Mesodermal cell (in vitro differentiated cells): ENCODE measurements at regions not wholly inside any gene's neighbourhood (a gene's known extent, or its start where the extent isn't known, plus 50 kb on each side); places are given as distances from the start of the nearest gene placed in this dataset.

Source experiments
- H3K27ac ChIP-seq: 2 replicates; pipeline ENCODE4 v1.7.0; 2013; ENCODE audit warnings: mild to moderate bottlenecking, low read depth, low read length, moderate library complexity; ENCODE audit not compliant: severe bottlenecking
- H3K36me3 ChIP-seq: 2 replicates; pipeline ENCODE4 v1.7.1; 2013; ENCODE audit warnings: mild to moderate bottlenecking, low read length, moderate library complexity; ENCODE audit not compliant: control insufficient read depth, insufficient read depth
- H3K4me1 ChIP-seq: one replicate; pipeline ENCODE4 v1.7.1; 2013; ENCODE audit warnings: mild to moderate bottlenecking, low read length; ENCODE audit not compliant: insufficient read depth, control insufficient read depth, poor library complexity, severe bottlenecking
- H3K4me3 ChIP-seq: 2 replicates; pipeline ENCODE4 v1.7.0; 2013; ENCODE audit warnings: low read length, control low read depth, mild to moderate bottlenecking; ENCODE audit not compliant: insufficient read depth, poor library complexity, severe bottlenecking; ENCODE audit errors: extremely low read depth
- H3K9me3 ChIP-seq: 2 replicates; pipeline ENCODE4 v1.7.1; 2013; ENCODE audit warnings: mild to moderate bottlenecking, low read length, moderate library complexity; ENCODE audit not compliant: control insufficient read depth
- WGBS, 2 experiments: methylation state at CpG; one replicate each; pipeline ENCODE4 v1.1.5; 2013; ENCODE audit warnings: missing lambda C conversion rate in 2 of 2; ENCODE audit not compliant: insufficient coverage in 2 of 2; 5-methylcytosine and 5-hydroxymethylcytosine counted together

DNA sequence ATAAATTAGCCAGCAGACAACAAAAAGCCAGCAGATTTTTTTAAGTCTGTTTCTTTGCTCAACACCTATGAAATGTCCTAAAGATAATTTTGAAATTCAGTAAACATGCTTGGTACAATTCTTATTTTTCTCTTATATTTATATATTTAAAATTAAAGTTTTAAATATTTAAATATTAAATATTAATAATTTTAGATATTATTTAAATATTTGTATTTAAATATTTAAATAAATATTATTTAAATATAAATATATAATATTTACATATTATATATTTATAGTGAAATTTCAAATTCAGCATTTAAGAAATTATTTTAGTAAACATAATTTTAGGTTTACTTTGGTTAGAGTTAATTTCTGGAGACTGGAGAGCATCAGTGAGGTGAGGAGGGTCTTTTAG, 1554.2 kb downstream of the NCAM2 start:
- no peaks in the 10 kb centered on the region for H3K9me3 ChIP-seq
- no peaks in the 10 kb centered on the region for H3K4me1 ChIP-seq
- H3K27ac ChIP-seq = no peak overlapping the region
- no peak overlapping the region for H3K4me3 ChIP-seq
- H3K36me3 ChIP-seq = no peaks in the 10 kb centered on the region

DNA sequence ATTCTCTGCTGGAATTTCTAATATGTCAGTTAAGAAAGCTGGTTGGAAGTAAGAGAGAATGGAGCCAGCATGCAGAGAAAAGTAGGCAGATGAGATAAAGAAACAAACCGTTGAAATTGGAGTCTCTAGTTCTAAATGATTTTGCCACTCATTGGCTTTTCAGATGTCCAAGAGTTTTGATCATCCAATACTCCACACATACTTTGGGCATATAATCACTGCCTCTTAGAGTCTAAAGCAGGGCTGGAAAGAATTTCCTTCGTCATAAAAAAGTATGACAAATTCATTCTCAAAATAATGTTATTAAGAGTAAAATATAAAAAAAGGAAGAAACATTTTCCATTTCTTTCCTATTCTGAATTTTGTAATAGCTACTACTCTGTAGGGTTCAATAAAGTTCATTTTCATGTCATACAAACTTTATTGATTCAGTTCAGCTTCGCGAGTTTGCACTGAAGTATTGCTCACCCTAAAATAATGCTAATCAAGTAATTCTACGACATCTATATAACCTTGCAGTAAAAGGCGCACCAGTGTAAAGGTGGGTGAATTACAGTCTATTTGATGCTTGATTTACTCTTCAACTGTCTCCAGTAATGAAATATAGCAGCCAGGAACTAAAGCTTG, 1556.6 kb downstream of the NCAM2 start:
- Histone ChIP-seq H3K27ac (no peak overlapping the region), H3K4me1 (no peaks in the 10 kb centered on the region), H3K9me3 (no peaks in the 10 kb centered on the region), H3K4me3 (no peak overlapping the region), H3K36me3 (no peaks in the 10 kb centered on the region)
- 67% methylated on average over 1 of the region's 6 CpGs; no CpG with 5 or more reads in 1 of the 2 experiments for WGBS, 2 experiments

DNA sequence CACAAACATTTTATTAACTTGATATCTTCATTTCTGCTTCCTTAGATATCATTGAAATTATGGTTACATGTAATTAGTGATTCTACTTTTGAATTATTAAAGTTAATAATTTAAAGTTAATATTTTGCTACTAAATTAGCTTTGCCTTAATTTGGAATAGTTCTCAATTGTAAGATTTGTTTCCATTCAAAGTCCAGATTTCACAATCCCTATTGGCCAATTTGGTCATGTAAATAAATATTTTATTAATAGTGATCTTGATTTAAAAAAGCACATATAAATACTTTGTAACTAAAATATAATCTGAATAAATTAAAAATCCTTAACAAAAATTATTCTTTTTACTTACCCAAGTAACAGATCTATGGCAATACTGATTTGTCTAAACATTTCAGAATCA, 1558.6 kb downstream of the NCAM2 start:
- Histone ChIP-seq H3K4me3 (no peak overlapping the region), H3K27ac (no peak overlapping the region), H3K4me1 (no peaks in the 10 kb centered on the region), H3K36me3 (no peaks in the 10 kb centered on the region), H3K9me3 (no peaks in the 10 kb centered on the region)

DNA sequence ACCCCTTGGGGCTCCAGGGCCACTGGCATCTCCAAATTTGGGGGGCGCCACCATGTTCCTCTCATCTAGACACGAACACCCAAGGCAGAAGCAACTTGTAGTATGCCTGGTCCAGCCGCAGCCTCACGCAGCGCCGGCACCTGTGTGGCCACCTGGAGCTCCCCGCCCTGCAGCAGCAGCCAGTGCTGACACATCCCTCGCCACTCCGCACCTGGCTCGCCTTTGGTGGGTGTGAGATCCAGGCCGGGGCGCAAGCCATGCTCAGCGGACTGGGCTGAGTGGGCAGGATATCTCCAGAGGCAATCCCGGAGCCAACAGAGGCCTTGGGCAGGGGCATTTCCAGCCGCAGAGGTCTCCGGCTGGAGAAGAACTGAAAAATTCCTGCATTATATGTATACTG, 1563.7 kb downstream of the NCAM2 start:
- Histone ChIP-seq H3K36me3 (no peaks in the 10 kb centered on the region), H3K4me3 (no peak overlapping the region), H3K4me1 (no peaks in the 10 kb centered on the region), H3K9me3 (no peaks in the 10 kb centered on the region), H3K27ac (no peak overlapping the region)
- WGBS, 2 experiments = 85 to 90% methylated on average over 13 to 14 of the region's 16 CpGs

DNA sequence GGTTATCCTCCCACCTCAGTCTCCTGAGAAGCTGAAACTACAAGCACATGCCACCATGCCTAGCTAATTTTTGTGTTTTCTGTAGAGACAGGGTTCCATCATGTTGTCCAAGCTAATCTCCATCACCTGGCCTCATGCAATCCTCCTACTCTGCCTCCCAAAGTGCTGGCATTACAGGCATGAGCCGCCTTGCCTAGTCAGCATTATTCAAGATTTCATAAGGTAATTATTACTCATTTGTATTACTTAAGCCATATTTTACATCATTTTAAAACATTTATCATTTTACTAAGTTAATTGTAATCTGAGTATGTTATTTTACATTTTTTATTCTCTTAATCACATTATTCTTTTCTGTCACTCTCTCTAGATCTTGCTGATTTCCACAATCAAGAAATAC, 1575.6 kb downstream of the NCAM2 start:
- no peaks in the 10 kb centered on the region for H3K9me3 ChIP-seq
- no CpG with 5 or more reads among the region's 1 CpG for WGBS, 2 experiments
- no peak overlapping the region for H3K4me3 ChIP-seq
- no peaks in the 10 kb centered on the region for H3K36me3 ChIP-seq
- no peaks in the 10 kb centered on the region for H3K4me1 ChIP-seq
- no peak overlapping the region for H3K27ac ChIP-seq

DNA sequence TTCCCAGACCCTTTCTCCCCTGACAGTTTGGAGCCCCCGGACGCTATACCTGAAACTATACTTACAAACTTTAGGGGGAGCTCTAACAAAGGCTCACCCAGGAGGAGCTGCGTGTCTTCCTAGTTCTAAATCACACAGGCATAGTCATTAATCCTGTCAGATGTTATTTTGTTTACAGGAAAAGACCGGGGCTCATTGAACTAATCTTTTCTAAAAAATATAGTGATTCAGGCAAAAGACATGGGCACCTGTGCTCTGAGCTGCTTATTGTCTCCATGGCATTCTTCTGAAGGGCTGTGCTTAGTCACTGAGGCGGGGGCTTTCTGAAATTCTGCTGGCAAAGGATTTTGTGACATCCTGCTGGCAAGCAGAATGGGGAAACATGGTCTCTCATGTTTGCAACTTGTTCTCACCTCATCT, 1577.0 kb downstream of the NCAM2 start:
- Histone ChIP-seq H3K27ac (peak overlapping the region; percentile 71), H3K36me3 (no peaks in the 10 kb centered on the region), H3K9me3 (no peaks in the 10 kb centered on the region), H3K4me1 (no peaks in the 10 kb centered on the region), H3K4me3 (no peak overlapping the region)
- WGBS, 2 experiments = 9 to 11% methylated on average over 4 of the region's 5 CpGs

DNA sequence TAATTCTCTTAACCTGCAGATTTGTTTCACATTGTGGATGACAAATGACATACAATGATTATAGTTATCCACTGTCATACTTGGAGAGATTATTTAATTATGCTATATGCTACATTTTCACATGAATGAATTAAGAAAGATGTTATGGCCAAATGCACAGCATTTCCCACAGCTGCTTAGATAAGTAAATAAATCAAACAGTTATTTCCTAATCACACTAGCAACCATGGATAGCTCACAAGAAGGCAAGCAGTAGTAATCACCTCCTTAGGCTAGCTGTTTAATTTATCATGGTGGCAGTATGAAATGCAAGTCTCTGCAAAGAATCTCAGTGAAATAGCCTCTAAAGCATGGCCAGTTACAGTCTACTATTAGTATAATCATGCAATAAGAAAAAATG, 1581.5 kb downstream of the NCAM2 start:
- H3K4me1 ChIP-seq = no peaks in the 10 kb centered on the region
- H3K36me3 ChIP-seq = no peaks in the 10 kb centered on the region
- H3K9me3 ChIP-seq = no peaks in the 10 kb centered on the region
- no peak overlapping the region for H3K4me3 ChIP-seq
- no peak overlapping the region for H3K27ac ChIP-seq

DNA sequence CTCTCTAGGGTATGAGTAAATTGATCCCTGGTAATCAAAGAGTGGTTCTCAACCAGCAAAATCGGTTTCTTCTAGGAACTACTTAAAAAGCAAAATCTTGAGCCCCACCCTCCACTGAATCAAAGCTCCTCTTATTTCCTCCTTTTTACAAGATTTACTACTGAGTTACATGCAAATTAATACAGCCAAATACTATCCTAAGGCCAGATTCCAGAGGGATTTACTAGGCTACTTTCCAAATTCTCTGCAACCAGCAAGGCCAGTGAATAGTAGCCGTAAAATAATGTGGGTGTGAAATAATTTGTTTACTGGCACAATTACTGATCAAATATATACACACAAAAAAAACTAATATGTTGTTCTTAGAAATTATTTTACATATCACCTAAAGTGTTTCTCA, 1583.8 kb downstream of the NCAM2 start:
- Histone ChIP-seq H3K4me1 (no peaks in the 10 kb centered on the region), H3K4me3 (no peak overlapping the region), H3K9me3 (no peaks in the 10 kb centered on the region), H3K36me3 (no peaks in the 10 kb centered on the region), H3K27ac (no peak overlapping the region)
- whole genome bisulfite sequencing, 2 experiments = 67 to 80% methylated on average over 1 of the region's 2 CpGs

DNA sequence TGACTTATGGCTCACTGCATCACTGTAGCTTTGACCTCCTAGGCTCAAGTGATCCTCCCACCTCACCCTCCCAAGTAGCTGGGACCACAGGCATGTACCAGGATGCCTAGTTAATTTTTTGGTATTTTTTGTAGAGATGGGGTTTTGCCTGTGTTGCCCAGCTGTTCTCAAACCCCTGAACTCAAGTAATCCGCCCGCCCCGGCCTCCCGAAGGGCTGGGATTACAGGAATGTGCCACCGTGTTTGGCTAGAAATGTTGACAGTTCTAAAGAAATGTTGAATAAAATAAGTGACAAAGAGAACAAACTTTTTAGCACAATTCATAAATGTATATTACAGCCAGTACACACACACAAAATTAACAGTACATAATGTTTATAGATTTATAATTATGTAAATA, 1586.1 kb downstream of the NCAM2 start:
- Histone ChIP-seq H3K4me1 (no peaks in the 10 kb centered on the region), H3K4me3 (no peak overlapping the region), H3K36me3 (no peaks in the 10 kb centered on the region), H3K27ac (no peak overlapping the region), H3K9me3 (no peaks in the 10 kb centered on the region)
- no CpG with 5 or more reads among the region's 5 CpGs for WGBS, 2 experiments

DNA sequence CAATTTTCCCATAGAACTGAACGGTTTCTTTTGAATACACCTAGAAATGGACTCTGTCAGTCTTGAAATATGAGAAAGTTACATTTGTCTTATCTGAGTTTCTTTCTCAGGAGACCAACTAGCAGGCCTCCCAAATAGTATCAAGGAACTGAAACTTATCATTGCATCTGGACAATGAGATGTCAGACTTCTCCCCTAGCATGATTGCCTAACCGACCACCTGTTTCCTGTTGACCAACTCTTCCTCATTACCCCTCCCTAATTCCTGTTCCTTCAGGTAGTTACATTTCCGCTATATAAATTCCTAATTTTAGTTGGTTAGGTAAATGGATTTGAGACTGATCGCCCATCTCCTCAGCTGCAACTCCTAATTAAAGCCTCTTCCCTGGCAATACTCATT, 1587.3 kb downstream of the NCAM2 start:
- H3K36me3 ChIP-seq = no peaks in the 10 kb centered on the region
- no peaks in the 10 kb centered on the region for H3K4me1 ChIP-seq
- H3K9me3 ChIP-seq = no peaks in the 10 kb centered on the region
- 100% methylated on average over 1 of the region's 4 CpGs; no CpG with 5 or more reads in 1 of the 2 experiments for WGBS, 2 experiments
- H3K27ac ChIP-seq = no peak overlapping the region
- H3K4me3 ChIP-seq = no peak overlapping the region

DNA sequence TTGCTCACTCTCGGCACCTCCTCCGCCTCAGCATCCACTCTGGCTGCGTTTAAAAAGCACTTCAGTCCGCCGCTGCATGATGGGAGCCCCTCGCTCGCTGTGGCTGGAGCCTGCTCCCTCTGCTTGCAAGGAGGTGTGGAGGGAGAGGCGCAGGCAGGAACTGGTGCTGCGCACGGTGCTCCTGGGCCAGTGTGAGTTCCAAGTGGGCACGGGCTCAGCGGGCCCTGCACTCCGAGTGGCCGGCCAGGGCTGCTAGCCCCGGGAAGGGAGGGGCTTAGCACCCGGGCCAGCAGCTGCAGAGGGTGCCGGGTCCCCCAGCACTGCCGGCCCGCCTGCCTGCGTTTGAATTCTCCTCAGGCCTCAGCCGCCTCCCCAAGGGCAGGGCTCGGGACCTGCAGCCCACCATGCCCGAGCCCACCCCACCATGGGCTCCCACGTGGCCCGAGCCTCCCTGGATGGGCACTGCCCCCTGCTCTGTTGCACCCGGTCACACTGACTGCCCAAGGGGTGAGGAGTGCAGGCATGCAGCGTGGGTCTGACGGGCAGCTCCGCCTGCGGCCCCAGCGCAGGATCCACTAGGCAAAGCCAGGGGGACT, 1599.5 kb downstream of the NCAM2 start:
- WGBS, 2 experiments = 87 to 89% methylated on average over 22 to 26 of the region's 31 CpGs
- Histone ChIP-seq H3K4me1 (no peaks in the 10 kb centered on the region), H3K4me3 (no peak overlapping the region), H3K9me3 (no peaks in the 10 kb centered on the region), H3K27ac (no peak overlapping the region), H3K36me3 (no peaks in the 10 kb centered on the region)
